GM23338 (cell line): ENCODE measurements at regions not wholly inside any gene's neighbourhood (a gene's known extent, or its start where the extent isn't known, plus 50 kb on each side); places are given as distances from the start of the nearest gene placed in this dataset.

ENCODE experiments used
- EZH2 ChIP-seq: fragments of 200-600 bp; sonication (generic); IDR thresholded peaks from one replicate; pipeline ENCODE4 v1.8.0; 2017; ENCODE audit warnings: antibody characterized with exemption, mild to moderate bottlenecking, low read depth; ENCODE audit not compliant: unreplicated experiment
- EZH2phosphoT487 ChIP-seq: fragments of 200-600 bp; sonication (generic); IDR thresholded peaks from one replicate; pipeline ENCODE4 v1.8.1; 2018; ENCODE audit warnings: antibody characterized with exemption; ENCODE audit not compliant: unreplicated experiment
- JUNB ChIP-seq: IDR thresholded peaks from one replicate; pipeline ENCODE4 v1.6.1; 2016; ENCODE audit warnings: antibody characterized with exemption; ENCODE audit not compliant: unreplicated experiment
- NANOG ChIP-seq: IDR thresholded peaks from 2 replicates; pipeline ENCODE4 v1.6.1; 2016; ENCODE audit warnings: antibody characterized with exemption, borderline replicate concordance
- POLR2AphosphoS5 ChIP-seq: IDR thresholded peaks from 2 replicates; pipeline ENCODE4 v1.6.1; 2016; ENCODE audit warnings: antibody characterized with exemption, low read depth
- STAT1 ChIP-seq: IDR thresholded peaks from one replicate; pipeline ENCODE4 v1.6.1; 2016; ENCODE audit warnings: antibody characterized with exemption; ENCODE audit not compliant: unreplicated experiment
- TF ChIP-seq, protein P1 (sequence below): IDR thresholded peaks from one replicate; pipeline ENCODE4 v1.6.1; 2018; ENCODE audit warnings: antibody characterized with exemption; ENCODE audit not compliant: unreplicated experiment
- TF ChIP-seq, protein P2 (sequence below), 2 experiments: fragments of 200-600 bp in 1 of 2; sonication (generic) in 1 of 2; conservative IDR thresholded peaks; 2 replicates each; pipeline versions ENCODE4 v1.5.1 to v1.6.1; 2016 to 2017; ENCODE audit warnings: antibody characterized with exemption in 2 of 2, low read depth in 2 of 2, mild to moderate bottlenecking in 2 of 2, moderate library complexity in 1 of 2

DNA sequence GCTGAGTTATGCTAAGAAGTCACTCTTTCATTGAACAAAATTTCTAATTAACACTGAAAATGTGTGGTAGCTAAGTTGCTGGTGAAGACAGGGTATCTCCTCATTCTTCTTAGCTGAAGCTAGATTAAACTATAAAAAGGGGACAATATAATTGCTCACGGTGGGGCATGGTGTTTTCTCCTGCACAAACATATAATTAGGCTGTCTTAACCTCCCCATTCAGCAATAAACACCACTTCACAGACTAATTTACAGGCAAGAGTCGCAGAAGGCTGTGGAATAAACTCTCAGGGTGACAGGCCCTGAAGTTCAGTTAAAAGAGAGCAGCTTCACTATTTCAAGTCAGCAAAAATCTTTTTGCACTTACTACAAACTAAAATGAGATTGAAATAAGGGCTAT is 338.9 kb upstream of the NT5E start:
- TF ChIP-seq JUNB (no peak), EZH2 (no peak), POLR2AphosphoS5 (no peak), EZH2phosphoT487 (no peak), STAT1 (no peak), NANOG (no peak)
- TF ChIP-seq, protein P1, sequence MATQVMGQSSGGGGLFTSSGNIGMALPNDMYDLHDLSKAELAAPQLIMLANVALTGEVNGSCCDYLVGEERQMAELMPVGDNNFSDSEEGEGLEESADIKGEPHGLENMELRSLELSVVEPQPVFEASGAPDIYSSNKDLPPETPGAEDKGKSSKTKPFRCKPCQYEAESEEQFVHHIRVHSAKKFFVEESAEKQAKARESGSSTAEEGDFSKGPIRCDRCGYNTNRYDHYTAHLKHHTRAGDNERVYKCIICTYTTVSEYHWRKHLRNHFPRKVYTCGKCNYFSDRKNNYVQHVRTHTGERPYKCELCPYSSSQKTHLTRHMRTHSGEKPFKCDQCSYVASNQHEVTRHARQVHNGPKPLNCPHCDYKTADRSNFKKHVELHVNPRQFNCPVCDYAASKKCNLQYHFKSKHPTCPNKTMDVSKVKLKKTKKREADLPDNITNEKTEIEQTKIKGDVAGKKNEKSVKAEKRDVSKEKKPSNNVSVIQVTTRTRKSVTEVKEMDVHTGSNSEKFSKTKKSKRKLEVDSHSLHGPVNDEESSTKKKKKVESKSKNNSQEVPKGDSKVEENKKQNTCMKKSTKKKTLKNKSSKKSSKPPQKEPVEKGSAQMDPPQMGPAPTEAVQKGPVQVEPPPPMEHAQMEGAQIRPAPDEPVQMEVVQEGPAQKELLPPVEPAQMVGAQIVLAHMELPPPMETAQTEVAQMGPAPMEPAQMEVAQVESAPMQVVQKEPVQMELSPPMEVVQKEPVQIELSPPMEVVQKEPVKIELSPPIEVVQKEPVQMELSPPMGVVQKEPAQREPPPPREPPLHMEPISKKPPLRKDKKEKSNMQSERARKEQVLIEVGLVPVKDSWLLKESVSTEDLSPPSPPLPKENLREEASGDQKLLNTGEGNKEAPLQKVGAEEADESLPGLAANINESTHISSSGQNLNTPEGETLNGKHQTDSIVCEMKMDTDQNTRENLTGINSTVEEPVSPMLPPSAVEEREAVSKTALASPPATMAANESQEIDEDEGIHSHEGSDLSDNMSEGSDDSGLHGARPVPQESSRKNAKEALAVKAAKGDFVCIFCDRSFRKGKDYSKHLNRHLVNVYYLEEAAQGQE, result no peak
- TF ChIP-seq, protein P2, sequence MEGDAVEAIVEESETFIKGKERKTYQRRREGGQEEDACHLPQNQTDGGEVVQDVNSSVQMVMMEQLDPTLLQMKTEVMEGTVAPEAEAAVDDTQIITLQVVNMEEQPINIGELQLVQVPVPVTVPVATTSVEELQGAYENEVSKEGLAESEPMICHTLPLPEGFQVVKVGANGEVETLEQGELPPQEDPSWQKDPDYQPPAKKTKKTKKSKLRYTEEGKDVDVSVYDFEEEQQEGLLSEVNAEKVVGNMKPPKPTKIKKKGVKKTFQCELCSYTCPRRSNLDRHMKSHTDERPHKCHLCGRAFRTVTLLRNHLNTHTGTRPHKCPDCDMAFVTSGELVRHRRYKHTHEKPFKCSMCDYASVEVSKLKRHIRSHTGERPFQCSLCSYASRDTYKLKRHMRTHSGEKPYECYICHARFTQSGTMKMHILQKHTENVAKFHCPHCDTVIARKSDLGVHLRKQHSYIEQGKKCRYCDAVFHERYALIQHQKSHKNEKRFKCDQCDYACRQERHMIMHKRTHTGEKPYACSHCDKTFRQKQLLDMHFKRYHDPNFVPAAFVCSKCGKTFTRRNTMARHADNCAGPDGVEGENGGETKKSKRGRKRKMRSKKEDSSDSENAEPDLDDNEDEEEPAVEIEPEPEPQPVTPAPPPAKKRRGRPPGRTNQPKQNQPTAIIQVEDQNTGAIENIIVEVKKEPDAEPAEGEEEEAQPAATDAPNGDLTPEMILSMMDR (conservative IDR thresholded peaks at IDR 0.05; ENCODE audit: low read depth in 2 of 2), result no peak
